ENCODE measurements at regions not wholly inside any gene's neighbourhood (a gene's known extent, or its start where the extent isn't known, plus 50 kb on each side); places are given as distances from the start of the nearest gene placed in this dataset.

- no peak for DNase-seq (ENCODE audit: low read depth in 2 of 2)
These were observed 662.0 kb downstream of the SLITRK1 start for GRCh38 chr13:83220241-83220640.

- no peak for DNase-seq (ENCODE audit: low read depth in 2 of 2)
These were observed 662.4 kb downstream of the SLITRK1 start for GRCh38 chr13:83219832-83220231.

- DNase-seq (ENCODE audit: low read depth in 2 of 2), result no peak
These were observed 665.6 kb downstream of the SLITRK1 start for GRCh38 chr13:83216479-83217245.

- DNase-seq (ENCODE audit: low read depth in 2 of 2), result no peak
These were observed 666.6 kb downstream of the SLITRK1 start for GRCh38 chr13:83215627-83216026.

GRCh38 chr13:83214452-83214851 is 667.8 kb downstream of the SLITRK1 start:
- DNase-seq (ENCODE audit: low read depth in 2 of 2), result no peak

GRCh38 chr13:83211301-83211700 is 671.0 kb downstream of the SLITRK1 start:
- DNase-seq (ENCODE audit: low read depth in 2 of 2), result no peak

GRCh38 chr13:83204886-83205285 is 677.4 kb downstream of the SLITRK1 start:
- DNase-seq (ENCODE audit: low read depth in 2 of 2), result no peak

GRCh38 chr13:83201506-83201905 is 680.8 kb downstream of the SLITRK1 start:
- no peak for DNase-seq (ENCODE audit: low read depth in 2 of 2)

- no peak for DNase-seq (ENCODE audit: low read depth in 2 of 2)
These were observed 685.0 kb downstream of the SLITRK1 start for GRCh38 chr13:83197316-83197715.

- DNase-seq (ENCODE audit: low read depth in 2 of 2), result no peak
These were observed 692.3 kb downstream of the SLITRK1 start for GRCh38 chr13:83190020-83190419.

- DNase-seq (ENCODE audit: low read depth in 2 of 2), result no peak
These were observed 697.5 kb downstream of the SLITRK1 start for GRCh38 chr13:83184819-83185218.

GRCh38 chr13:83184150-83184475 is 698.2 kb downstream of the SLITRK1 start:
- DNase-seq (ENCODE audit: low read depth in 2 of 2), result no peak

- no peak for DNase-seq (ENCODE audit: low read depth in 2 of 2)
These were observed 698.7 kb downstream of the SLITRK1 start for GRCh38 chr13:83183439-83184149.

- DNase-seq (ENCODE audit: low read depth in 2 of 2), result no peak
These were observed 699.4 kb downstream of the SLITRK1 start for GRCh38 chr13:83182845-83183244.

GRCh38 chr13:83178008-83178407 is 704.3 kb downstream of the SLITRK1 start:
- no peak for DNase-seq (ENCODE audit: low read depth in 2 of 2)

- no peak for DNase-seq (ENCODE audit: low read depth in 2 of 2)
These were observed 713.7 kb downstream of the SLITRK1 start for GRCh38 chr13:83168590-83168989.

- no peak for DNase-seq (ENCODE audit: low read depth in 2 of 2)
These were observed 715.1 kb downstream of the SLITRK1 start for GRCh38 chr13:83167203-83167602.

GRCh38 chr13:83166550-83166949 is 715.7 kb downstream of the SLITRK1 start:
- DNase-seq (ENCODE audit: low read depth in 2 of 2), result no peak

- no peak for DNase-seq (ENCODE audit: low read depth in 2 of 2)
These were observed 719.8 kb downstream of the SLITRK1 start for GRCh38 chr13:83162493-83162892.

GRCh38 chr13:83153848-83154247 is 728.4 kb downstream of the SLITRK1 start:
- no peak for DNase-seq (ENCODE audit: low read depth in 2 of 2)

GRCh38 chr13:83151308-83151660 is 731.0 kb downstream of the SLITRK1 start:
- no peak for DNase-seq (ENCODE audit: low read depth in 2 of 2)

- DNase-seq (ENCODE audit: low read depth in 2 of 2), result no peak
These were observed 731.5 kb downstream of the SLITRK1 start for GRCh38 chr13:83150616-83151307.

GRCh38 chr13:83136660-83137059 is 745.6 kb downstream of the SLITRK1 start:
- no peak for DNase-seq (ENCODE audit: low read depth in 2 of 2)
